ENCODE measurements at regions not wholly inside any gene's neighbourhood (a gene's known extent, or its start where the extent isn't known, plus 50 kb on each side); places are given as distances from the start of the nearest gene placed in this dataset.
"Not testable (repeated sequence)": the region's sequence is repeated elsewhere in the genome, so short reads cannot be mapped to it uniquely, and the experiment has no call there.

DNA sequence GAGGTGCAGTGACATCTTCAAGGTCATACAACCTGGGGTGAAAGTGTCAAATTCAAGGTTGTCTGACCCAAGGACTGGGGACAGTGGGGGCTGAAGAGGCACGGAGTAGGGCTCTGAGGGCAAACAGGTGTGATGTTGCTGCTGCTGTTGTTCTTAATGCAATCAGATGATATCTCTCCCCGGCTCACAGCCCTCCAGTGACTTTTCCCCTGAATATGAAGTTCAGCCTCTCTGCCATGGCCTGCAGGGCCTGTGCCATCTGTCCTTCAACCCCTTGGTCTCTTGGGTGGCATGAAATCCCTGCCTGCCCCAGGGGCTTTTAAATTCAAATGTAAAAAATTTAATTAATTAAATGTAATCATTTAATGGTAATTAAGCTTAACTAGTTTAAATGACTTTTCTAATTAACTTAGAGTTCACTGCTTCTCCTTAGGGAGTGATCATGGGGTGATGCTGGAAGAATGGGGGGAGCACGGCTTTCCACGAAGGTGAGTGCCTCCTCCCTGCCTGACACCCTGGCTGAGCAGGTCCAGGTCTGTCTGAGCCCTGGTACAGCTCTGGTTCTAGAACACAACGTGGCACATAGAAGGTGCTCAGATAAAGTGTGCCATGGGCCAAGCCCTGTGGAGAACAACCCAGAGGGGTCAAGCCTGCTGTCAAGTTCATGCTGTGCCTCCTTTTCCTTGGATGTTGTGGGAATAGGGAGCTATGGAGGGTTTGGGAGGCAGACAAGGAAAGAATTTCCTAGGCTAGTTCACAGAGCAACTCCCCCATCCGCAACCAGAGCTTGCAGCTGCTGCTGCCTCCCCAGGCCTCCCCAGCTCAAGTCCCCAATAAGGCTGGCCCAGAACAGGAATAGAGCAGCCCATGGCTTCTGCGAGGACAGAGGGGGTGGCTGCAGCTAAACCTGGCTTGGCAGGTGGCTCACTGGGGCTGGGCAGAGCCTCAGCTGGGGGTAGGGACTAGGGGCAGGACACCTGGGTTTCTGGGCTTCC, 75.1 kb downstream of the KCNJ18 start:
- H3K4me2 ChIP-seq (ENCODE audit: low read length); H4K20me1 ChIP-seq (ENCODE audit: insufficient read depth, low read length); H3K79me2 ChIP-seq (ENCODE audit: insufficient read depth, low read depth, low read length); BruUV-seq (replicated peaks); H2AFZ ChIP-seq (ENCODE audit: low read length); POLR2A ChIA-PET; DNase-seq (ENCODE audit: low spot score); H3K9me2 ChIP-seq (ENCODE audit: insufficient read depth, low read length); CTCF ChIA-PET (ENCODE audit: unreplicated experiment); H3K27ac ChIP-seq (ENCODE audit: low read depth, low read length, poor library complexity, severe bottlenecking); H3K4me3 ChIP-seq (ENCODE audit: low read depth, low read length, poor library complexity, severe bottlenecking); H3K9me3 ChIP-seq (ENCODE audit: low read length); H3K4me1 ChIP-seq (ENCODE audit: insufficient read depth, low read length, poor library complexity, severe bottlenecking); intact Hi-C loops (cut with micrococcal nuclease; ENCODE audit: unreplicated experiment); H3K36me3 ChIP-seq (ENCODE audit: insufficient read depth, low read length): not testable (repeated sequence)

DNA sequence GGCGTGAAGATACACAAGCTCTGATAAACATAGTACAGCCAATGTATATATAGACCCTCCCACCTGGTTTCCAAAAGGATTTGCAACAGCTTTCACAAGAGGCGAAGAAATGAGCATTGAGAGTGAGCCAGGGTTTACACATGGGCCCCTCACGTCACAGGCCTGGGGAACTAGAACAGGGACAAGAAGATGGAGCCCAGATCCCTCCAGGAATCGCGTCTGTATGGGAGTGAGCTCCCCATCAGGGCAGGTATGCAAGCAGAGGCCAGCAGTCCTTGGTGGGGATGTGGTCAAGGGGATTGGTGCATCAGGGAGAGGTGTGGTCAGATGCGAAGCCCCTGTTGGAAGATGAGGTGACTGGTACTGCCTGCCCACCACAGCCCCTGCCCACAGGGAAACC, 75.9 kb downstream of the KCNJ18 start:
- BruUV-seq (replicated peaks); CTCF ChIA-PET (ENCODE audit: unreplicated experiment); H3K27ac ChIP-seq (ENCODE audit: low read depth, low read length, poor library complexity, severe bottlenecking); intact Hi-C loops (cut with micrococcal nuclease; ENCODE audit: unreplicated experiment); H4K20me1 ChIP-seq (ENCODE audit: insufficient read depth, low read length); H3K79me2 ChIP-seq (ENCODE audit: insufficient read depth, low read depth, low read length); DNase-seq (ENCODE audit: low spot score); H3K4me1 ChIP-seq (ENCODE audit: insufficient read depth, low read length, poor library complexity, severe bottlenecking); H3K36me3 ChIP-seq (ENCODE audit: insufficient read depth, low read length); H3K4me2 ChIP-seq (ENCODE audit: low read length); H3K9me2 ChIP-seq (ENCODE audit: insufficient read depth, low read length); H2AFZ ChIP-seq (ENCODE audit: low read length); POLR2A ChIA-PET; H3K4me3 ChIP-seq (ENCODE audit: low read depth, low read length, poor library complexity, severe bottlenecking); H3K9me3 ChIP-seq (ENCODE audit: low read length): not testable (repeated sequence)

DNA sequence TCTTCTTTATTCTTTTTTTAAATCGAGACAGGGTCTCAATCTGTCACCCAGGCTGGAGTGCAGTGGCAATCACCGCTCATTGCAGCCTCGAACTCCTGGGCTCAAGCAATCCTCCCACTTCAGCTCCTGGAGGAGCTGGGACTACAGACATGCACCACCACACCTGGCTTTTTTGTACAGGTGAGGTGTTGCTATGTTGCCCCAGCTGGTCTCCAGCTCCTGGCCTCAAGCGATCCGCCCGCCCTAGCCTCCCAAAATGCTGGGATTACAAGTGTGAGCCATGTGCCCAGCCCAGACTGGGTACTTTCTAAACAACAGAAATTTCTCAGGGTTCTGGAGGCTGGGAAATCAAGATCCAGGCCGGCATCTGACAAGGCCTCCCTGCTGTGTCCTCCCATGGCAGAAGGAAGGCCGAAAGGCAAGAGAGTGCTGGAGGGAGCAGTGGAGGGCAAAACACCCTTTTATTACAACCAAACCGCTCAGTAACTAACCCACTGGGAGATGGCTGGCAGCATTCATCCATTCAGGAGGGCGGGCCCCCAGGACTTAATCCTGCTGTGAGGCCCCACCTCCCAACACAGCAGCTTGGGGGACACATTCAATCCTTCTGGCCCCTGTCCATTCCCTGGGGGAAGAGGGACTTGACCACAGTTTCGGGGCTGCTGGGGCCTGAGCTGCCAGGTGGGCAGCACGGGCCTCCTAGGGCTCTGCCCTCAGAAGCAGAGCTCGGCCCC, 76.6 kb downstream of the KCNJ18 start:
- H3K4me2 ChIP-seq (ENCODE audit: low read length); H3K9me2 ChIP-seq (ENCODE audit: insufficient read depth, low read length); H3K4me1 ChIP-seq (ENCODE audit: insufficient read depth, low read length, poor library complexity, severe bottlenecking); H3K27ac ChIP-seq (ENCODE audit: low read depth, low read length, poor library complexity, severe bottlenecking); H3K79me2 ChIP-seq (ENCODE audit: insufficient read depth, low read depth, low read length); intact Hi-C loops (cut with micrococcal nuclease; ENCODE audit: unreplicated experiment); H2AFZ ChIP-seq (ENCODE audit: low read length); H3K9me3 ChIP-seq (ENCODE audit: low read length); BruUV-seq (replicated peaks); DNase-seq (ENCODE audit: low spot score); H3K4me3 ChIP-seq (ENCODE audit: low read depth, low read length, poor library complexity, severe bottlenecking); H4K20me1 ChIP-seq (ENCODE audit: insufficient read depth, low read length); POLR2A ChIA-PET; H3K36me3 ChIP-seq (ENCODE audit: insufficient read depth, low read length); CTCF ChIA-PET (ENCODE audit: unreplicated experiment): not testable (repeated sequence)

DNA sequence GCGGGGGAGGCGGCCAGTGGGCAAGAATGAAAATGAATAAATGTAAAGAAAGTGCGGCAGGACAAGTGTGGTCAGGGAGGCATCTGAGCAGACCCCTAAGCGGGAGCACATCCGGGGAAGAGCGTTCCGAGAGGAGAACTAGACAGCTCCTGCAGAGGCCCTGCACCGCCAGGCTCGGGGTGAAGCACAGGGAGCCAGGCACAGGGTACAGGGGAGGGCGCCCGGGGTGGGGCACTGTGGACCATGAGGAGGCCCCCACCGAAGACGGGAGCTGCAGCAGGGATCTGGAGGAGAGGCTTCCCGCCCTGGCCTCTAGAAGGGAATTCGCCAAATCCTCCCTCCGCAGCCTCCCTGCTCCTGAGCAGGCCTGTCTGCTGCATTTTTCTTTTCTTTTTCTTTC, 77.5 kb downstream of the KCNJ18 start:
- H4K20me1 ChIP-seq (ENCODE audit: insufficient read depth, low read length); BruUV-seq (replicated peaks); H3K36me3 ChIP-seq (ENCODE audit: insufficient read depth, low read length); H3K9me3 ChIP-seq (ENCODE audit: low read length); H3K4me1 ChIP-seq (ENCODE audit: insufficient read depth, low read length, poor library complexity, severe bottlenecking); H3K9me2 ChIP-seq (ENCODE audit: insufficient read depth, low read length); H3K79me2 ChIP-seq (ENCODE audit: insufficient read depth, low read depth, low read length); H3K4me2 ChIP-seq (ENCODE audit: low read length); POLR2A ChIA-PET; CTCF ChIA-PET (ENCODE audit: unreplicated experiment); DNase-seq (ENCODE audit: low spot score); H2AFZ ChIP-seq (ENCODE audit: low read length); H3K4me3 ChIP-seq (ENCODE audit: low read depth, low read length, poor library complexity, severe bottlenecking); H3K27ac ChIP-seq (ENCODE audit: low read depth, low read length, poor library complexity, severe bottlenecking); intact Hi-C loops (cut with micrococcal nuclease; ENCODE audit: unreplicated experiment): not testable (repeated sequence)

DNA sequence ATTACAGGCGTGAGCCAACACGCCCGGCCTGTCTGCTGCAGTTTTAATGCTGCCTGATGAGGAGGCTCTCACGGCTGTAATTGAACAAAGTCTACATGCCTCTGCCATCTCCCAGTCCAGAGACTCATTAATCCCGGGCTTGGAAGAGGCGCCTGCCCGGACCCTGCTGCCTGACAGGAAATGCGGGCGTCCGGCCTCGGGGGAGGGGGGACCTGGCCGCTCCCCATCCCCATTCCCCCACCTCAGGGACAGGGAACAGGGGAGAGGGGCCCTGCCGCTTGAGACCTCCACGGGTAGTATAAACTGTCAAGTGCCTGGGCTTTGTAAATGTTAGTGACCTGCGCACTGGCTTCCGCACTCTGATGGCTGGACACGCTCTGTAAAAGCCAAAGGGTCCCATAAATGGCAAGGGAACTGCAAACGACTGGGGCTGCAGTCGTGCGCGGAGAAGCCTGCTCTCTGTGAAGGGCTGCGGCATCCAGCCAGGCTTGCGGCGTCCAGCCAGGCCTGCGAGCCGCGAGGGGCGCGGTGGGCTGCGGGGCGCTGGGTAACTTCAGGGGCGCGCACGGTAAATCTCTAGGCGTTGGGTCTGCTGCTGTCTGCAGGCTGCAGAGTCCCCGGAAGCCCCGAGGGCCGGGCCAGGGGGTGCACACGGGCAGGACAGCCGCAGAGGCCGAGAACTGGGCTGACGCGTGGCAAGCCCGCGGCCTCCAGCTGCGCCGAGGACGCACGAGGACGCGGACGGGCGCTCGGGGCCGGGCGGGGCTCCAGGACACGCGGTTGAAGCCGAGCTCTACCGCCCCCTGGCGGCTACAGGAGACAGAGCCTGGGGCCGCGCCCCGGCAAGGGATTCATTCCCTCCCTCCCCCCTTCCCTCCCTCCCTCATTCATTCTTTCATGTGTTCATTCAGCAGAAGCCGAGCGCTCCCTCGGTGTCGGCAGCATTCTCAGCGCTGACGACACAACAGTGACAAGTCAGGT, 78.4 kb downstream of the KCNJ18 start:
- POLR2A ChIA-PET; H2AFZ ChIP-seq (ENCODE audit: low read length); CTCF ChIA-PET (ENCODE audit: unreplicated experiment); H3K9me3 ChIP-seq (ENCODE audit: low read length); H3K4me3 ChIP-seq (ENCODE audit: low read depth, low read length, poor library complexity, severe bottlenecking); H3K27ac ChIP-seq (ENCODE audit: low read depth, low read length, poor library complexity, severe bottlenecking); DNase-seq (ENCODE audit: low spot score); H3K4me1 ChIP-seq (ENCODE audit: insufficient read depth, low read length, poor library complexity, severe bottlenecking); H3K79me2 ChIP-seq (ENCODE audit: insufficient read depth, low read depth, low read length); H3K4me2 ChIP-seq (ENCODE audit: low read length); H4K20me1 ChIP-seq (ENCODE audit: insufficient read depth, low read length); H3K9me2 ChIP-seq (ENCODE audit: insufficient read depth, low read length); BruUV-seq (replicated peaks); intact Hi-C loops (cut with micrococcal nuclease; ENCODE audit: unreplicated experiment); H3K36me3 ChIP-seq (ENCODE audit: insufficient read depth, low read length): not testable (repeated sequence)
